ENCODE measurements at regions not wholly inside any gene's neighbourhood (a gene's known extent, or its start where the extent isn't known, plus 50 kb on each side); places are given as distances from the start of the nearest gene placed in this dataset.

DNA sequence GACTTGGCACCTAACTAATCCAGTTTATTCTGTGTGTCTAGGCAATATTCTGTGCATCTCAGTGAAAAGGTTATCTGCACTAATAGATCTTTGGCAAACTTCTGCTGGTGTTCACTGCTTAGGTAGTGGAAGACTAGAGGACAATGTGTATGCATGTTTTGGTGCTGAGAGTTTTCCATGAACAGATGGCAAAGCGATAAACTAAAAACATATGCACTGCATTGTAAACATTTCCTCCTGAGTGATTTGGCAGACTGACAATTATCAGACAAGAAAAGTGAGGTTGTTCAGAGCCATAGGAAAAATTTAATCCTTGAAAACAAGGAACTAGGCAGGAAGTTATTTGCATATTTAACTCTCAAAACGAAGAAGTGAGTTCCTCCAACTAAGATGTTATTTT, 400.4 kb downstream of the ATP23 start:
- DNase-seq (ENCODE audit: low spot score) = no peak
- Histone ChIP-seq H3K9me3 (no peaks in the 10 kb centered on the region), H3K4me1 (peaks cover 0 to 3% of the 10 kb centered on the region in 2 donors), H3K27me3 (no peaks in the 10 kb centered on the region), H3K4me3 (no peak overlapping the region), H3K27ac (no peak overlapping the region), H3K36me3 (no peaks in the 10 kb centered on the region)
- TF ChIP-seq, protein P1, sequence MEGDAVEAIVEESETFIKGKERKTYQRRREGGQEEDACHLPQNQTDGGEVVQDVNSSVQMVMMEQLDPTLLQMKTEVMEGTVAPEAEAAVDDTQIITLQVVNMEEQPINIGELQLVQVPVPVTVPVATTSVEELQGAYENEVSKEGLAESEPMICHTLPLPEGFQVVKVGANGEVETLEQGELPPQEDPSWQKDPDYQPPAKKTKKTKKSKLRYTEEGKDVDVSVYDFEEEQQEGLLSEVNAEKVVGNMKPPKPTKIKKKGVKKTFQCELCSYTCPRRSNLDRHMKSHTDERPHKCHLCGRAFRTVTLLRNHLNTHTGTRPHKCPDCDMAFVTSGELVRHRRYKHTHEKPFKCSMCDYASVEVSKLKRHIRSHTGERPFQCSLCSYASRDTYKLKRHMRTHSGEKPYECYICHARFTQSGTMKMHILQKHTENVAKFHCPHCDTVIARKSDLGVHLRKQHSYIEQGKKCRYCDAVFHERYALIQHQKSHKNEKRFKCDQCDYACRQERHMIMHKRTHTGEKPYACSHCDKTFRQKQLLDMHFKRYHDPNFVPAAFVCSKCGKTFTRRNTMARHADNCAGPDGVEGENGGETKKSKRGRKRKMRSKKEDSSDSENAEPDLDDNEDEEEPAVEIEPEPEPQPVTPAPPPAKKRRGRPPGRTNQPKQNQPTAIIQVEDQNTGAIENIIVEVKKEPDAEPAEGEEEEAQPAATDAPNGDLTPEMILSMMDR (IDR thresholded peaks at IDR 0.05) = no peak

DNA sequence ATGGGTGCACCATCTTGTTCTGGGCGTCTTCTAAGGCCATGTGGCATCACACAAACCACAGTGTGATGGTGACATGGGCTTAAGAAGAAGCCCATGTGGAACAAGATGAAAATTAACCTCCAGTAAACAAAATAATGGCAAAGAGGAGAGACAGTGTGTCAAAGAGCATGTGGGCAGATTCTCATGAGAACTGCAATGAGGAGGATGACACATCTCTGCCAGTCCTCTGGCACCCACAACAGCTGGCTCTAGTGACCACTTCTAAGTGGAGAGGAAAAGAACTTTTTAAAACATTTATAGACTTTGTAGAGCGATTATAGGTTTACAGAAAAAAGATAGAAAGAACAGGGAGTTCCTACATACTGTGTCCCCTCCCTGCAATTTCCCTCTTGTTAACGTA, 401.4 kb downstream of the ATP23 start:
- Histone ChIP-seq H3K27ac (no peak overlapping the region), H3K9me3 (no peaks in the 10 kb centered on the region), H3K27me3 (no peaks in the 10 kb centered on the region), H3K4me3 (no peak overlapping the region), H3K36me3 (no peaks in the 10 kb centered on the region), H3K4me1 (peaks cover 0 to 3% of the 10 kb centered on the region in 2 donors)
- DNase-seq (ENCODE audit: low spot score) = no peak
- TF ChIP-seq, protein P1 (IDR thresholded peaks at IDR 0.05) = no peak

DNA sequence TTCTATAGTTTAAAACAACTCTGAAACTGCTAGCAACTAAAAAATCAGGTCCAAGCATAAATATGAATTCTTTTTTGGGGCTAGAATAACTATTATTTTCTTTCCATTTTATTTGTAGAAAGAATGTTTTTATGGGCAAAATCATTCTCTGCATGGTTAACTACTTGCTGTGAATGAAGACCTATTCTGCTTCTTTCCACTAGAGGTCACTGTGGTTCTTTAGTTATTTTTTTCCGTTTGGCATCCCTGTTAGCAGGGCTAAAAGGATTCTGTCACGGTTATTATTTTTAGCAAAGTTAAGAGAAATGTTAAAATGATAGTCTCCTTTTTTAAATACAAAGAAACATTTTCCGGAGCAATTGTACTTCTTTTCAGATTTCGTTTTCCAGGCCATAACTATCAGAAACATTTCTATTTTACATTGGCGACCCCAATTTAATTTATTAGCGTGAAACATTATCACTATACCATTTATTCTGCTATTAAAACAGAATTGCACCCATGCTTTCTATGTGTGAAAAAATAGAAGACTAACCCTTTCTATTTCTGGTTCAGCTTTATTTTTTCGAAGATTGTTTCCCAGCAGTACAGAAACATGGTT, 404.8 kb downstream of the ATP23 start:
- Histone ChIP-seq H3K4me3 (no peak overlapping the region), H3K36me3 (no peaks in the 10 kb centered on the region)

DNA sequence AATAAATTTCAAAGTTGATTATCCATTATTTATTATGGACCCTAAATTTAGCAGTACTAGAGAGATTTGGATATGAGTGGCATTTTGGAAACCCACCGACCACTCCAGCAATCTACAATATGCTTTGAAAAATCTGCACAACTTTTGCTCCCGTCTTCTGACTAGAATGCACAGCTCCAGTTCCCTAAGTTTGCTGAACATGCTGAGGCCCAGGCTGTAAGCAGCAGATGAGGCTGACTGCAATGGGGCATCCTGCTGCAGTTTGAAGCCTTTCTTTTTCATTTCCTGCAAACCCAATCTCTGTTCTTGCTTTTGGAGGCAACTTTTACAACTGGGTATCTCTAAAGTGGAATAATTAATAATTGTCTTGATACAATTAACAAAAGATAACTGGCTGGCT, 405.8 kb downstream of the ATP23 start:
- DNase-seq (ENCODE audit: low spot score) = no peak
- H3K4me1 ChIP-seq = peaks cover 0 to 3% of the 10 kb centered on the region in 2 donors
- H3K36me3 ChIP-seq = no peaks in the 10 kb centered on the region
- H3K4me3 ChIP-seq = no peak overlapping the region
- H3K9me3 ChIP-seq = peaks cover 0 to 5% of the 10 kb centered on the region in 2 donors
- TF ChIP-seq, protein P1 (IDR thresholded peaks at IDR 0.05) = no peak
- H3K27ac ChIP-seq = no peak overlapping the region
- H3K27me3 ChIP-seq = no peaks in the 10 kb centered on the region

More for the DNA sequence above, 404.8 kb downstream of the ATP23 start:
- Histone ChIP-seq H3K27ac (no peak overlapping the region), H3K9me3 (peaks cover 0 to 5% of the 10 kb centered on the region in 2 donors), H3K4me1 (peaks cover 0 to 3% of the 10 kb centered on the region in 2 donors), H3K27me3 (no peaks in the 10 kb centered on the region)
- TF ChIP-seq, protein P1 (IDR thresholded peaks at IDR 0.05) = peak; percentile 66 to 82
- DNase-seq (ENCODE audit: low spot score) = no peak

DNA sequence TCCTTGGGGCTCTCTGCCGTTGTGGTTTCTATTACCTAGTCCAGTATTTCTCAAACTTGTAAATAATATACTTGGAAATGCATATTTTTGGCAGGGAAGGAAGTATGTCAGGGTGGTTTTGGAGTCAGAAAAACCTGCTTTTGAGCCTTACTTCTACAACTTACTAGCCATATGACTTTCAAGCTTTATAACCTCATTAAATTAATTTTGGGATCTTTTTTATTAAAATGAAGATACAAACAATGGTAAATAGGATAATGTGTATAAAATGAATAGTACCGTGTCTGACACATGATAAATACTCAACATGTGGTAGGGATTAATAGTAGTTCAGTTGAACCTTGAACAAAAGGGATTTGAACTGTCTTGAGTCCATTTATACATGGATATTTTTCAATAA, 406.3 kb downstream of the ATP23 start:
- TF ChIP-seq, protein P1 (IDR thresholded peaks at IDR 0.05) = no peak
- Histone ChIP-seq H3K4me3 (no peak overlapping the region), H3K27ac (no peak overlapping the region), H3K27me3 (no peaks in the 10 kb centered on the region), H3K4me1 (peaks cover 0 to 3% of the 10 kb centered on the region in 2 donors), H3K36me3 (no peaks in the 10 kb centered on the region), H3K9me3 (peaks cover 0 to 5% of the 10 kb centered on the region in 2 donors)
- no peak for DNase-seq (ENCODE audit: low spot score)

DNA sequence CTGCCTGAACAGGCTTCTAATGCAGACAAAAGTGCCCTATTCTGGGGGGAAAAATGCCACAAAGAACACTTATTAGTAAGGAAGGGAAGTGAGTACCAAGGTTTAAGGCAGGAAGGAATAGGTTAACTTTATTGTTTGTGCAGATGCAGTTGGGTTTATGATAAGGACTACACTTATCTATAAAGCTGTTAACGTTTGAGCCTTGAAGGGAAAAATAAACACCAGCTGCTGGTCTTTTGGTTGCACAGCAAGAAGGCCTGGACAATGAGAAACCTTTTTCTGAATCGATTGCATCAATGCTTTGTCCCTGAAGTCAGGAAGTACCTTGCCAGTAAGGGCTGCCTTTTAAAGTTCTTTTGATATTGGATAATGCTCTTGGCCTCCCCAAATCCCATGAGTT, 407.8 kb downstream of the ATP23 start:
- peaks cover 0 to 5% of the 10 kb centered on the region in 2 donors for H3K9me3 ChIP-seq
- H3K27ac ChIP-seq = no peak overlapping the region
- H3K27me3 ChIP-seq = no peaks in the 10 kb centered on the region
- H3K4me1 ChIP-seq = peaks cover 0 to 3% of the 10 kb centered on the region in 2 donors
- H3K4me3 ChIP-seq = no peak overlapping the region
- no peaks in the 10 kb centered on the region for H3K36me3 ChIP-seq
- DNase-seq (ENCODE audit: low spot score) = no peak
- TF ChIP-seq, protein P1 (IDR thresholded peaks at IDR 0.05) = no peak
